NCI-H69 (cell line): ENCODE measurements at regions not wholly inside any gene's neighbourhood (a gene's known extent, or its start where the extent isn't known, plus 50 kb on each side); places are given as distances from the start of the nearest gene placed in this dataset.
"Not testable (repeated sequence)": the region's sequence is repeated elsewhere in the genome, so short reads cannot be mapped to it uniquely, and the experiment has no call there.

Source experiments
- DNase-seq: peaks from one replicate; lab custom pipeline; 2025; lab: John Stamatoyannopoulos, UW

DNA sequence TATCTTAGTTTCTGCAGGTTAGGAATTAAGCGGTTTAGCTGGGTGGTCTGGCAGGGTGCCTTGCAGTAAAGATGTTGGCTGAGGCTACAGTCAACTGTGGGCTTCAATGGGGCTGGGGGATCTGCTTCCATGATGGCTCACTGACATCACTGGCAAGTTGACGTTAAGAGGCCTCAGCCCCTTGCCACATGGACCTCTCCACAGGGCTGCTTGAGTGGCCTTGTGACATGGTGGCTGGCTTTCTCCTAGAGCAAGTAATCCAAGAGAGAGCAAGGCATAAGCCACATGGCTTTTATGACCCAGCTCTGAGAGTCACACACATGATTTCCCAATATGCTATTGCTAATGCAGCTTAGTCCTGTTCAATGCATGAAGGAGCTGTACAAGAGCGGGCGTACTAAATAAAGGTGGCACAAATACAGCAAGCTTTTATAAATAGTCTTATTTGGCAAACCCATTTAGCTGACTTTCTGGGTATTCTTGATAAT, 109.1 kb downstream of the SEPTIN7 start:
- DNase-seq, result no peak

DNA sequence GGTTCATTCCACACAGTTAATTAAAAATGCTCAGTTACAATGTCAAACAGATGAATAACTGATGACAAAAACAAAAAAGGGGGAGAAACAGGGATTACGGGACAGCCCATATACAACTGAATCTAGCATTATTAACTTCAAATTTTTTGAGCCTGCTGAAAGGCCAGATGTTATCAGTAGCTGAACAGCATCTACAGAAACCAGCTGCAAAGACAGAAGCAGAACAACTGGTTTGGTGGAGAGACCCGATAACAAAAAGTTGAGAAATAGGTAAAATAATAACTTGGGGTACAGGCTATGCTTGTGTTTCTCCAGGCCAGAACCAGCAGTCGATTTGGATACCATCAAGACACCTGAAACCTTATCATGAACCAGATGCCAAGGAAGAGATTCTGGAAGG, 109.8 kb downstream of the SEPTIN7 start:
- not testable (repeated sequence) for DNase-seq

GRCh38 chr7:35913350-35913749, 112.5 kb downstream of the SEPTIN7 start:
- not testable (repeated sequence) for DNase-seq

DNA sequence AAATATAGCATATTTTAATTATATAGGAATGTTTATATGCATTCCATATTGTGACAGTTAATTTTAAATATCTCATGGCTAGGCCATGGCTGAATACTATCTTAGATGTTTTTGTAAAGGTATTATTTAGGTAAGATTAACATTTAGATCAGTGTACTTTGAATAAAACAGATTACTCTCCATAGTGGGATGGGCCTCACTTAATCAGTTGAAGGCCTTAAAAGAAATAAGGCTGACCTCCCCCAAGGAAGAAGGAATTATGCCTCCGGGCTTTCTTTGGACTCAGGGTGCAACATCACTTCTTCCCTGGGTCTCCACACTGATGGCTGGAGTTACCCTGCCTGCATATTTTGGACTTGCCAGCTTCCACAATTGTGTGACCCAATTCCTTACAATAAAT, 113.4 kb downstream of the SEPTIN7 start:
- not testable (repeated sequence) for DNase-seq

DNA sequence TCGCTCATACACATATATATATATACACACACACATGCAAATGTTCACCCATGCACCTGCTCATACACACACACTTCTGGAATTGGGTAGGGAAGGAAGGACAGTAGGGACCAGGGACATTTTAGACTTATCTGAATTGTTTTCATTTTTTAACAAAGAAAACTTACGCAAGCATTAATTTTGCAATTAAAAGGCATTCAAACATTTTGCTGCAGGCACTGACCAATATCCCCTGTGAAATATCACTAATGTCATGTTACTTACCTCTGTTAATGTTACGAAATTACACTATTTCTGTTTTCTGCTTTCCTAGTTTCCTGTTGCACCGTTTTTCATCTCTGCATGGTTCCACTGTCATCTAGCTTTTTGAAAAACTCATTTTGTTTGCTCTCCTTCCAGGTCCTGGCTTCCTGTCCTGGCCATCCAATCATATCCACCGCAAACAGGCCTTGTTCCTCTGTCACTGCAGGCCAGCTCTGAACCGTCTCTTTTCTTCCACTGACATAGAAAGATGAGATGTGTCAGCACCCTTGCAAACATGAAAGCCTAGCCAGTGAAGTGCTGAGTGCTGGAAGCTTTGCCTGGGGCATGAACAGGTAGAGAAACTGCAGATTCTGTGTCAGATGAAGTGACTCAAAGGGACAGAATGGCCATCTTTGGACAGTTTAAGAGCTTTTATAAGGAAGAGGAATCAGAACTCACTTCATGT, 114.5 kb downstream of the SEPTIN7 start:
- peak; percentile 63 for DNase-seq

- not testable (repeated sequence) for DNase-seq
These were observed 117.4 kb downstream of the SEPTIN7 start for GRCh38 chr7:35918217-35918616.

DNA sequence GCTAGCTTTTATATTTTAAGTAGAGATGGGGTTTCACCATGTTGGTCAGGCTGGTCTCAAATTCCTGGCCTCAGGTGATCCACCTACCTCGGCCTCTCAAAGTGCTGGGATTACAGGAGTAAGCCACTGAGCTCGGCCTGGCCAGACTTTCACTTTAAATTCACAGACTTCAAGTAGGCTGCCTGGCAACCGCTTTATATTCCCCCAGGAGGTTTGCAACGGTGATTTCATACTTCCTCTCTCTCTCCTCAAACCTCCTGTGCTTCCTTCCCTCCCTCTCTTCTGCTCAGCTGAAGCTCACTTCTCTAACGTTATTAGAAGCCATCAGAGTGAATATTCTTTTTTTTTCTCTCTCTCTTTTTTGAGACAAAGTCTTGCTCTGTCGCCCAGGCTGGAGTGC, 118.8 kb downstream of the SEPTIN7 start:
- peak; percentile 74 for DNase-seq

GRCh38 chr7:35921338-35921737, 120.5 kb downstream of the SEPTIN7 start:
- not testable (repeated sequence) for DNase-seq

DNA sequence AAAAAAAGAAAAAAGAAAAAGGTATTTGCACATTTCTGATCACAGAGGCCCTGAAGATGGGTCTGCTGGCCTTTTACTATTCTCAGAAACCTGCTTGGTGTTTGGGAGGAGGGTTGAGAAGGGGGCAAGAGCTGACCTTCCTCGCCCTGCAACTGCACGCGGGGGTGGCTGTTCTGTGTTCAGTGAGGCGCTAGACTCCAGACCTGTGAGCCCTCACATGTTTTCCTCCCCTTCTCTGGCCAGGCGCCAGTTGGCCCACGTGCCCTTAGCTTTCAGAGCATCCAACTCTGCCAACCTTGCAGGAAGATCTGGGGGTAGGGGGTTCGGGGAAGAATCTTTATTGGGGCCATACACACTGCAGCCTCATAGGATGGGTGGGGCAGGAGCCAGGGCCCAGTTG, 123.8 kb downstream of the SEPTIN7 start:
- peak; percentile 11 for DNase-seq

DNA sequence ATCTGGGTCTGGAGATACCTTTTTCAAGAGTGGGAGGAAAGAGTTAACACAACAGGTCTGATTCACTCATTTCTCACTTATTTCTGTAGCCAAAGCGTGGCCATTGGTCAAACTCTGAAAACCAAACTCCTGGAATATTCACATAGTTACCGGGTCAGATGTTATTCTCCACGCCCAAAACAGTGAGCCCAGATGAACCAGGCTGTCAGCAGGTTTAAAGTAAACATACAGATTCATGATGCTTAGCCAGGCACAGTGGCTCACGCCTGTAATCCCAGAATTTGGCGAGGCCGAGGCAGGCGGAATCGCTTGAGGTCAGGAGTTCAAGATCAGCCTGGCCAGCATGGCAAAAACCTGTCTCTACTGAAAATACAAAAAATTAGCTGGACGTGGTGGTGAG, 126.1 kb downstream of the SEPTIN7 start:
- DNase-seq, result not testable (repeated sequence)

GRCh38 chr7:35931134-35931533, 130.3 kb downstream of the SEPTIN7 start:
- DNase-seq, result not testable (repeated sequence)

DNA sequence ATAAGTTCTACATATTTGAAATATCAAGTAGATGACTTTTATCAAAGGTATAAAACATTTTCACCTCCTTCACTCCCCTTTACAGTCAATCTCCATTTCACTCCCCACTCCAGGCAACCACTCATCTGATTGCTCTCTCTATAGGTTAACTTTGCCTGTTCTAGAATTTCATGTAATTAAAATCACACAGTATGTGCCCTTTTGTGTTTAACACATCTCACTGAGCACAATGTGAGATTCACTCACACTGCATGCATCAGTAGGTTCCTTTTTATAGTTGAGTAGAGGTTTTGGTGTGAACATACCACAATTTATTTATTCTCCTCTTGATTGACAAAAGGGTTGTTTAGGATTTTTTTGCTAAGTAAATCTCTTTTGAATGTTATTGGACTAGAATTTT, 130.7 kb downstream of the SEPTIN7 start:
- peak; percentile 59 for DNase-seq

GRCh38 chr7:35940695-35941094, 139.8 kb downstream of the SEPTIN7 start:
- not testable (repeated sequence) for DNase-seq

DNA sequence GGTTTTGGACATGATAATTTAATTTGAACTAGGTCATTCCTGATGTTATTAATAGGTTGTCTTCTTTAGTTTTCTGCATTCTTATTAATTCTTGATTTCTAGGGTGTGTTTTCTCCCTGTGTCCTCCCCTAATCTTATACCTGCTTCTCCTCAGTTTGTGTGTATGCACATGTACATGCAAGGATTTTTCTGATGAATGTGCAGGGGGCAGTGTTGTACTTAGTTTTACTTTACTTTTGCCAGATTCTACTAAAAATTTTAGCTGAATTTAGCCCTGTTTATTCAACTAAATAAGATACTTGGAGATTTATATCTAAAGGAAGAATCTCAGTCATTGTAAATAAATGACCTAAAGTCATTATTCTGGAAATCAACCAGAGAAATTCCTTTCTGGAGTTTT, 144.8 kb downstream of the SEPTIN7 start:
- peak; percentile 7 for DNase-seq

- peak; percentile 46 for DNase-seq
These were observed 154.9 kb downstream of the SEPTIN7 start for GRCh38 chr7:35955735-35956134.

DNA sequence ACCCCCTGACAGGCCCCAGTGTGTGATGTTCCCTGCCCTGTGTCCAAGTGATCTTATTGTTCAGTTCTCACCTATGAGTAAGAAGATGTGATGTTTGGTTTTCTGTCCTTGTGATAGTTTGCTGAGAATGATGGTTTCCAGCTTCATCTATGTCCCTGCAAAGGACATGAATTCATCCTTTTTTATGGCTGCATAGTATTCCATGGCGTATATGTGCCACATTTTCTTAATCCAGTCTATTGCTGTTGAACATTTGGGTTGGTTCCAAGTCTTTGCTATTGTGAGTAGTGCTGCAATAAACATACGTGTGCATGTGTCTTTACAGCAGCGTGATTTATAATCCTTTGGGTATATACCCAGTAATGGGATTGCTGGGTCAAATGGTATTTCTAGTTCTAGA, 156.1 kb downstream of the SEPTIN7 start:
- DNase-seq, result not testable (repeated sequence)

- not testable (repeated sequence) for DNase-seq
These were observed 160.4 kb downstream of the SEPTIN7 start for GRCh38 chr7:35961260-35961659.

GRCh38 chr7:35962607-35963006, 161.8 kb downstream of the SEPTIN7 start:
- DNase-seq, result not testable (repeated sequence)

GRCh38 chr7:35967366-35968139, 166.7 kb downstream of the SEPTIN7 start:
- no peak for DNase-seq

- DNase-seq, result no peak
These were observed 167.5 kb downstream of the SEPTIN7 start for GRCh38 chr7:35968140-35968940.

- no peak for DNase-seq
These were observed 168.2 kb downstream of the SEPTIN7 start for GRCh38 chr7:35969066-35969465.

DNA sequence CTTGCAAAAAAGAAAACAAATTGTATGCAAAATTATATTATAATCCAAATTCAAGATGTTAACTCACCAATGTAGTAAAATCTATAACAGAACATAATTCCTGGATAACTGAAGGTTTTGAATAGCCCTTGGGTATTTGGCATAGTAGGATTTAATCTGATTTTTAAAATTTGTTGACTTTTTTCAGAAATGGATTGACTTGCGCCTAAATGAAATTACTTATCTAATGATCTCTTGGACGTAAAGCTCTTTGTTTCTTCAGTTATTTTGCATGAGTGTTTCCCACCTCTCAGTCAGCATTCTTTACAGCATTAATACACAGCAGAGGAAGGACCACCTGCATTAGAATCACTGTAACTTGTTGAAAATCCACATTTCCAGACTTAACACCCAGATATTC, 169.6 kb downstream of the SEPTIN7 start:
- no peak for DNase-seq
